ENCODE measurements at regions not wholly inside any gene's neighbourhood (a gene's known extent, or its start where the extent isn't known, plus 50 kb on each side); places are given as distances from the start of the nearest gene placed in this dataset.

- no peak for TF ChIP-seq CTCF (IDR thresholded peaks at IDR 0.05 in 2 of 3, conservative IDR thresholded peaks at IDR 0.05 in 1 of 3; ENCODE audit: borderline replicate concordance in 1 of 3, insufficient read depth in 1 of 3, low read depth in 2 of 3, low read length in 2 of 3)
- no peak for TF ChIP-seq CEBPB (IDR thresholded peaks at IDR 0.05; ENCODE audit: low read depth)
- no peak for TF ChIP-seq RAD21 (IDR thresholded peaks at IDR 0.05; ENCODE audit: low read depth)
- TF ChIP-seq POLR2A (IDR thresholded peaks at IDR 0.05; ENCODE audit: borderline replicate concordance, extremely low read depth, insufficient read depth, insufficient read length): no peak
- TF ChIP-seq ATF3 (IDR thresholded peaks at IDR 0.05): no peak
- no peak for TF ChIP-seq SP1 (IDR thresholded peaks at IDR 0.05; ENCODE audit: low read depth)
- TF ChIP-seq REST (IDR thresholded peaks at IDR 0.05; ENCODE audit: low read depth): no peak
- no peak for TF ChIP-seq FOSL1 (IDR thresholded peaks at IDR 0.05; ENCODE audit: low read depth)
- TF ChIP-seq YY1 (IDR thresholded peaks at IDR 0.05; ENCODE audit: extremely low read depth, insufficient replicate concordance, low read depth, low read length): no peak
- TF ChIP-seq MAX (IDR thresholded peaks at IDR 0.05): no peak
- no peak for TF ChIP-seq EGR1 (IDR thresholded peaks at IDR 0.05; ENCODE audit: low read depth)
- TF ChIP-seq EZH2phosphoT487 (IDR thresholded peaks at IDR 0.05; ENCODE audit: borderline replicate concordance): no peak
These were observed 388.3 kb upstream of the IL12A start for GRCh38 chr3:159600291-159600690.

Data from HCT116 (cell line).